MM.1S (cell line): ENCODE measurements at regions not wholly inside any gene's neighbourhood (a gene's known extent, or its start where the extent isn't known, plus 50 kb on each side); places are given as distances from the start of the nearest gene placed in this dataset.

Source experiments
- DNase-seq: peaks from one replicate; pipeline ENCODE4 v3.0.0-alpha.2; 2015
- H2AFZ ChIP-seq: fragments of 300-600 bp; sonication (generic); 2 replicates; pipeline ENCODE4 v1.6.0; 2016; ENCODE audit warnings: antibody characterized with exemption, low read length
- H3F3A ChIP-seq: fragments of 300-600 bp; sonication (generic); 2 replicates; pipeline ENCODE4 v1.6.1; 2016; ENCODE audit warnings: mild to moderate bottlenecking, antibody characterized with exemption, low read length, moderate library complexity, mixed read lengths; ENCODE audit not compliant: insufficient read depth
- H3K27ac ChIP-seq: fragments of 300-600 bp; sonication (generic); 2 replicates; pipeline ENCODE4 v1.5.1; 2016; ENCODE audit warnings: mild to moderate bottlenecking, low read length
- H3K27me3 ChIP-seq: fragments of 300-600 bp; sonication (generic); replicated peaks from 2 replicates; pipeline ENCODE4 v1.6.0; 2016; ENCODE audit warnings: low read length; ENCODE audit not compliant: insufficient read depth
- H3K36me3 ChIP-seq: fragments of 300-600 bp; sonication (generic); replicated peaks from 2 replicates; pipeline ENCODE4 v1.6.1; 2016; ENCODE audit warnings: mild to moderate bottlenecking, low read length, mixed read lengths; ENCODE audit not compliant: insufficient read depth
- H3K4me1 ChIP-seq: fragments of 300-600 bp; sonication (generic); 2 replicates; pipeline ENCODE4 v1.6.1; 2016; ENCODE audit warnings: low read length, mixed read lengths
- H3K4me2 ChIP-seq: fragments of 300-600 bp; sonication (generic); 2 replicates; pipeline ENCODE4 v1.6.0; 2016; ENCODE audit warnings: low read depth, low read length
- H3K4me3 ChIP-seq: fragments of 300-600 bp; sonication (generic); 2 replicates; pipeline ENCODE4 v1.5.1; 2016; ENCODE audit warnings: low read length, mixed read lengths
- H3K79me2 ChIP-seq: fragments of 300-600 bp; sonication (generic); 2 replicates; pipeline ENCODE4 v1.6.1; 2016; ENCODE audit warnings: mixed run types, low read length, mixed read lengths
- H3K9ac ChIP-seq: fragments of 300-600 bp; sonication (generic); 2 replicates; pipeline ENCODE4 v1.6.1; 2016; ENCODE audit warnings: low read length, mixed read lengths
- H3K9me2 ChIP-seq: fragments of 300-600 bp; sonication (generic); replicated peaks from 2 replicates; pipeline ENCODE4 v1.6.1; 2016; ENCODE audit warnings: mild to moderate bottlenecking, low read length, mixed read lengths; ENCODE audit not compliant: insufficient read depth
- H3K9me3 ChIP-seq: fragments of 300-600 bp; sonication (generic); replicated peaks from 2 replicates; pipeline ENCODE4 v1.6.1; 2016; ENCODE audit warnings: mild to moderate bottlenecking, low read length, mixed read lengths; ENCODE audit not compliant: insufficient read depth
- H4K20me1 ChIP-seq: fragments of 300-600 bp; sonication (generic); 2 replicates; pipeline ENCODE4 v1.6.1; 2016; ENCODE audit warnings: mild to moderate bottlenecking, low read length, moderate library complexity, mixed read lengths; ENCODE audit not compliant: insufficient read depth
- CTCF ChIP-seq: fragments of 300-600 bp; sonication (generic); IDR thresholded peaks from 2 replicates; pipeline ENCODE4 v1.5.1; 2016; ENCODE audit warnings: antibody characterized with exemption, low read length, mixed read lengths
- EZH2 ChIP-seq: fragments of 300-600 bp; sonication (generic); optimal IDR thresholded peaks from 2 replicates; pipeline ENCODE3; 2017; ENCODE audit warnings: low read depth, mild to moderate bottlenecking, antibody characterized with exemption, low read length, mixed read lengths
- EZH2phosphoT487 ChIP-seq: fragments of 300-600 bp; sonication (generic); IDR thresholded peaks from 2 replicates; pipeline ENCODE4 v1.6.1; 2018; ENCODE audit warnings: antibody characterized with exemption, low read length

GRCh38 chr4:114465766-114466165 is 132.8 kb upstream of the UGT8 start:
- Histone ChIP-seq H3K4me3 (no peak overlapping the region), H2AFZ (no peak overlapping the region), H3K27me3 (no peaks in the 10 kb centered on the region), H3K9ac (no peak overlapping the region), H3K9me2 (no peaks in the 10 kb centered on the region), H4K20me1 (no peaks in the 10 kb centered on the region), H3K36me3 (no peaks in the 10 kb centered on the region), H3K79me2 (no peaks in the 10 kb centered on the region), H3K9me3 (no peaks in the 10 kb centered on the region), H3K4me2 (no peak overlapping the region), H3K4me1 (no peaks in the 10 kb centered on the region), H3K27ac (no peak overlapping the region), H3F3A (no peaks in the 10 kb centered on the region)
- DNase-seq: no peak
- TF ChIP-seq CTCF (no peak), EZH2 (no peak), EZH2phosphoT487 (no peak)

GRCh38 chr4:114466299-114466698 is 132.3 kb upstream of the UGT8 start:
- no peak overlapping the region for H3K4me2 ChIP-seq
- H2AFZ ChIP-seq: no peak overlapping the region
- no peak overlapping the region for H3K9ac ChIP-seq
- no peaks in the 10 kb centered on the region for H4K20me1 ChIP-seq
- no peaks in the 10 kb centered on the region for H3K4me1 ChIP-seq
- no peak overlapping the region for H3K4me3 ChIP-seq
- no peaks in the 10 kb centered on the region for H3K36me3 ChIP-seq
- no peaks in the 10 kb centered on the region for H3F3A ChIP-seq
- no peak for DNase-seq
- no peak overlapping the region for H3K27ac ChIP-seq
- no peaks in the 10 kb centered on the region for H3K9me2 ChIP-seq
- H3K27me3 ChIP-seq: no peaks in the 10 kb centered on the region
- no peaks in the 10 kb centered on the region for H3K79me2 ChIP-seq
- no peaks in the 10 kb centered on the region for H3K9me3 ChIP-seq
- TF ChIP-seq EZH2phosphoT487 (no peak), CTCF (no peak), EZH2 (no peak)

GRCh38 chr4:114472269-114473032 is 126.2 kb upstream of the UGT8 start:
- no peak overlapping the region for H3K27ac ChIP-seq
- H3K4me2 ChIP-seq: no peak overlapping the region
- H3F3A ChIP-seq: no peaks in the 10 kb centered on the region
- no peaks in the 10 kb centered on the region for H4K20me1 ChIP-seq
- no peak overlapping the region for H3K9ac ChIP-seq
- DNase-seq: no peak
- H3K79me2 ChIP-seq: no peaks in the 10 kb centered on the region
- H3K9me3 ChIP-seq: no peaks in the 10 kb centered on the region
- TF ChIP-seq CTCF: no peak
- no peak for TF ChIP-seq EZH2phosphoT487
- TF ChIP-seq EZH2: no peak
- no peaks in the 10 kb centered on the region for H3K4me1 ChIP-seq
- no peaks in the 10 kb centered on the region for H3K36me3 ChIP-seq
- no peaks in the 10 kb centered on the region for H3K27me3 ChIP-seq
- H3K9me2 ChIP-seq: no peaks in the 10 kb centered on the region
- no peak overlapping the region for H2AFZ ChIP-seq
- H3K4me3 ChIP-seq: no peak overlapping the region
